K562 (cell line): ENCODE measurements at regions not wholly inside any gene's neighbourhood (a gene's known extent, or its start where the extent isn't known, plus 50 kb on each side); places are given as distances from the start of the nearest gene placed in this dataset.

Source experiments
- ATAC-seq: fragments of 200-7000 bp; cut with Tn5 transposase; 3 replicates; pipeline ENCODE4 v1.9.1; 2020; ENCODE audit warnings: moderate library complexity
- BruUV-seq: library from RNA; stranded (reverse); fragments of 400-500 nt; replicated peaks from 2 replicates; lab custom pipeline; 2021; lab: Mats Ljungman, UMichigan
- CTCF ChIA-PET: fragments of 300-600 bp; formaldehyde crosslinking; extraction: SDS; loops from one replicate; lab custom pipeline; 2021; ENCODE audit warnings: low intra/inter-chr PET ratio; lab: Yijun Ruan, JAX
- POLR2A ChIA-PET: fragments of 300-600, 350-650 bp; sonication (Branson Sonifier 250); formaldehyde crosslinking; extraction: SDS; loops from one replicate; lab custom pipeline; 2021; ENCODE audit warnings: antibody characterized with exemption, inconsistent platforms; lab: Yijun Ruan, JAX
- DNase-seq, 4 experiments: peaks; one replicate each; pipeline versions ENCODE4 v3.0.0 to v3.0.0-alpha.2; 2011 to 2018; ENCODE audit warnings: low spot score in 3 of 4, mixed read lengths in 3 of 4; ENCODE audit errors: extremely low read depth in 1 of 4
- FAIRE-seq: peaks from 2 replicates; lab custom pipeline; 2011; peaks lifted over from hg19 to GRCh38; lab: Jason Lieb, UNC
- H2AFZ ChIP-seq: 2 replicates; pipeline ENCODE4 v1.6.0; 2011; ENCODE audit warnings: low read depth, low read length, control low read depth, inconsistent platforms
- H3K27ac ChIP-seq: fragments of 200-600 bp; 3 replicates; pipeline ENCODE4 v1.8.0; 2011; ENCODE audit warnings: low read depth, mild to moderate bottlenecking, control low read depth, inconsistent platforms, low read length, moderate library complexity, mixed read lengths; ENCODE audit errors: extremely low read depth
- H3K27me3 ChIP-seq, 2 experiments: fragments of 300-600 bp in 1 of 2; 2 replicates in 1 of 2; 3 replicates in 1 of 2; pipeline versions ENCODE4 v1.6.0 to v1.8.0; 2011; ENCODE audit warnings: inconsistent platforms in 2 of 2, low read length in 2 of 2, mild to moderate bottlenecking in 1 of 2, mixed read lengths in 1 of 2, moderate library complexity in 1 of 2; ENCODE audit not compliant: control insufficient read depth in 2 of 2, insufficient read depth in 2 of 2
- H3K36me3 ChIP-seq: fragments of 300-600 bp; 3 replicates; pipeline ENCODE4 v1.8.0; 2011; ENCODE audit warnings: mild to moderate bottlenecking, low read length, inconsistent platforms; ENCODE audit not compliant: control insufficient read depth, insufficient read depth
- H3K4me1 ChIP-seq, 2 experiments: fragments of 200-600 bp in 1 of 2; replicated peaks in 1 of 2; 2 replicates in 1 of 2; 3 replicates in 1 of 2; pipeline versions ENCODE4 v1.5.1 to v1.8.0; 2011; ENCODE audit warnings: inconsistent platforms in 2 of 2, low read length in 2 of 2, mild to moderate bottlenecking in 1 of 2, mixed read lengths in 1 of 2, moderate library complexity in 1 of 2; ENCODE audit not compliant: control insufficient read depth in 2 of 2, insufficient read depth in 2 of 2
- H3K4me2 ChIP-seq: 2 replicates; pipeline ENCODE4 v1.6.1; 2011; ENCODE audit warnings: low read length, control low read depth, inconsistent platforms, mixed read lengths; ENCODE audit not compliant: insufficient read depth
- H3K4me3 ChIP-seq: fragments of 200-600 bp; sonication (generic), shearing (Covaris generic); 2 replicates; pipeline ENCODE4 v1.5.1; 2016; ENCODE audit warnings: control low read depth, inconsistent platforms
- H3K79me2 ChIP-seq: fragments of 200-600 bp; 3 replicates; pipeline ENCODE4 v1.8.0; 2011; ENCODE audit warnings: low read length, inconsistent platforms; ENCODE audit not compliant: control insufficient read depth, insufficient read depth
- H3K9ac ChIP-seq, 2 experiments: 2 replicates each; pipeline versions ENCODE4 v1.6.0 to v1.6.1; 2011; ENCODE audit warnings: low read depth in 2 of 2, low read length in 2 of 2, control low read depth in 1 of 2, inconsistent platforms in 1 of 2, mild to moderate bottlenecking in 1 of 2, mixed read lengths in 1 of 2; ENCODE audit not compliant: insufficient read depth in 1 of 2
- H3K9me1 ChIP-seq: one replicate; pipeline ENCODE4 v1.6.0; 2011; ENCODE audit warnings: inconsistent platforms, mild to moderate bottlenecking, low read length, moderate library complexity; ENCODE audit not compliant: control insufficient read depth, insufficient read depth
- H3K9me3 ChIP-seq: replicated peaks from 2 replicates; pipeline ENCODE4 v1.5.1; 2011; ENCODE audit warnings: low read depth, low read length, inconsistent platforms; ENCODE audit not compliant: control insufficient read depth, insufficient read depth
- H4K20me1 ChIP-seq: replicated peaks from 2 replicates; pipeline ENCODE4 v1.6.1; 2011; ENCODE audit warnings: low read length, inconsistent platforms, mixed read lengths; ENCODE audit not compliant: control insufficient read depth, insufficient read depth
- HMG20A ChIP-seq: fragments of 450-650 bp; formaldehyde crosslinking; conservative IDR thresholded peaks from 2 replicates; pipeline ENCODE4 v1.4.0; 2020; ENCODE audit warnings: mild to moderate bottlenecking, mixed read lengths
- IRF2 ChIP-seq: sonication (generic); formaldehyde crosslinking; IDR thresholded peaks from 2 replicates; pipeline ENCODE4 v1.8.1; 2022; ENCODE audit warnings: mild to moderate bottlenecking, missing genetic modification reagents
- KLF13 ChIP-seq: fragments of 450-650 bp; IDR thresholded peaks from 2 replicates; pipeline ENCODE4 v1.6.1; 2016; ENCODE audit warnings: missing genetic modification characterization, low read depth, mild to moderate bottlenecking, missing compliant biosample characterization, moderate library complexity, borderline replicate concordance
- NR4A1 ChIP-seq, 2 experiments: fragments of 250-450 bp in 1 of 2; fragments of 450-650 bp in 1 of 2; sonication (Bioruptor Pico) in 1 of 2; IDR thresholded peaks; 2 replicates each; pipeline versions ENCODE4 v1.4.0 to v1.6.1; 2016 to 2020; ENCODE audit warnings: mild to moderate bottlenecking in 2 of 2, missing compliant biosample characterization in 1 of 2, missing genetic modification characterization in 1 of 2, moderate library complexity in 1 of 2
- RAD21 ChIP-seq, 2 experiments: fragments of 250-450 bp in 1 of 2; fragments of 450-650 bp in 1 of 2; sonication (Bioruptor Pico) in 1 of 2; formaldehyde crosslinking in 1 of 2; IDR thresholded peaks in 1 of 2; conservative IDR thresholded peaks in 1 of 2; 2 replicates each; pipeline versions ENCODE4 v1.4.0 to v1.8.0; 2020 to 2022; ENCODE audit warnings: mild to moderate bottlenecking in 2 of 2, moderate library complexity in 1 of 2
- SIX5 ChIP-seq, 2 experiments: IDR thresholded peaks; 2 replicates each; pipeline ENCODE4 v1.6.1; 2011; ENCODE audit warnings: low read length in 2 of 2, borderline replicate concordance in 1 of 2, low read depth in 1 of 2, mild to moderate bottlenecking in 1 of 2, moderate library complexity in 1 of 2; ENCODE audit not compliant: insufficient read depth in 1 of 2
- ZKSCAN3 ChIP-seq: fragments of 250-450 bp; sonication (Bioruptor Pico); IDR thresholded peaks from 2 replicates; pipeline ENCODE4 v1.4.0; 2020
- ZNF134 ChIP-seq: fragments of 250-450 bp; sonication (Bioruptor Pico); conservative IDR thresholded peaks from 2 replicates; pipeline ENCODE4 v1.4.0; 2020
- WGBS: fragments of 100-300 bp; shearing (Covaris generic); methylation state at CpG from one replicate; pipeline ENCODE4 v1.1.6; 2016; ENCODE audit warnings: low coverage, mixed read lengths; ENCODE audit not compliant: insufficient coverage; ENCODE audit errors: missing lambda C conversion rate; 5-methylcytosine and 5-hydroxymethylcytosine counted together
- in situ Hi-C: fragments of 300-500 bp; cut with MboI; formaldehyde crosslinking; loops from 4 replicates; pipeline ENCODE4 v1.15.0; 2018; ENCODE audit warnings: inconsistent platforms, mixed read lengths
- intact Hi-C: fragments of 100-400 bp; cut with micrococcal nuclease; formaldehyde crosslinking; loops from 2 replicates; pipeline ENCODE4 v1.14.2; 2022
- TF ChIP-seq, protein P1 (sequence below): fragments of 250-450 bp; sonication (Bioruptor Pico); IDR thresholded peaks from 2 replicates; pipeline ENCODE4 v1.6.1; 2021; ENCODE audit warnings: mild to moderate bottlenecking
- TF ChIP-seq, protein P2 (sequence below): fragments of 450-650 bp; IDR thresholded peaks from 2 replicates; pipeline ENCODE4 v1.6.1; 2016; ENCODE audit warnings: borderline replicate concordance
- TF ChIP-seq, protein P3 (sequence below): fragments of 250-450 bp; sonication (Bioruptor Pico); IDR thresholded peaks from 2 replicates; pipeline ENCODE4 v1.4.0; 2020

DNA sequence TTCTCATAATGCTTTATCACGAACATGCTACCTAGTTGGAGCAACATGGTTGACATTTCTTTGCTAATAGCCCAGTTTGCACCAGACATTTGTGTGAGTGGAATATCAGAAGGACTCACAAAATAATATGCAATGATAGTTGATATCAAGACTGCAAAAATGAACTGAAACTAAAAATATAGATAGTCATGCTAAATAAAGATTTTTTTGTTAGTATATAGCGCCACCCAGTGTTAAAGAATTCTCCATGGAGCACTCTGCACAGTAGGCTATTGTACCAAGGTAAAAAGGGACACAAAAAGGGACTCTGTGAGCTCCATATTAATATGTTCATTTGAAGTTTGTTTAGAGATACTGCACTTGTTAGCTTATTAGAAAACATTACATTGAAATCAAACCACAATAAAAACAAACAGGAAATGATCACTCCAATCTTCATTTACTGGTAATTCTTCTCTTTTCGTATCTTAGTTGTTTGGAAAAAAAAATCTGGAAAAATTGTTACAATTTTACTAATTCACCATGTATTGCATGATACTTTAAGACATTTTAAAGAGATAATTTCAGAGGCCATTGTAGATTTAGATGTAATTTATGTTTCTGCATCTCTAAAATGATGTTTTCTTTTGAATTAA, 1509.6 kb downstream of the ADGRL3 start:
- FAIRE-seq (peak; percentile 23), ATAC-seq (no peak), DNase-seq (peak in 3 of 4 experiments; percentile 2 to 7 (median 6))
- Histone ChIP-seq H3K27me3 (no peaks in the 10 kb centered on the region), H3K4me1 (no peaks in the 10 kb centered on the region), H3K9me1 (no peaks in the 10 kb centered on the region), H3K9me3 (no peaks in the 10 kb centered on the region), H3K27ac (no peak overlapping the region), H3K4me3 (no peak overlapping the region), H4K20me1 (no peaks in the 10 kb centered on the region), H2AFZ (no peak overlapping the region), H3K79me2 (no peaks in the 10 kb centered on the region), H3K9ac (no peak overlapping the region), H3K36me3 (no peaks in the 10 kb centered on the region), H3K4me2 (no peak overlapping the region)
- peak in 1 of 2 experiments; percentile 37; a peak in 3 of 4 replicates for TF ChIP-seq RAD21 (CRISPR knock-in tag; conservative IDR thresholded peaks at IDR 0.05 in 1 of 2, IDR thresholded peaks at IDR 0.05 in 1 of 2)
- no peak for TF ChIP-seq ZKSCAN3
- ChIA-PET CTCF (no interaction called here), POLR2A (no interaction called here)
- intact Hi-C loops, result no loop called here
- in situ Hi-C loops, result no loop called here
- BruUV-seq, result no TSS peak
- 2% methylated on average over 3 of the region's 3 CpGs for WGBS

DNA sequence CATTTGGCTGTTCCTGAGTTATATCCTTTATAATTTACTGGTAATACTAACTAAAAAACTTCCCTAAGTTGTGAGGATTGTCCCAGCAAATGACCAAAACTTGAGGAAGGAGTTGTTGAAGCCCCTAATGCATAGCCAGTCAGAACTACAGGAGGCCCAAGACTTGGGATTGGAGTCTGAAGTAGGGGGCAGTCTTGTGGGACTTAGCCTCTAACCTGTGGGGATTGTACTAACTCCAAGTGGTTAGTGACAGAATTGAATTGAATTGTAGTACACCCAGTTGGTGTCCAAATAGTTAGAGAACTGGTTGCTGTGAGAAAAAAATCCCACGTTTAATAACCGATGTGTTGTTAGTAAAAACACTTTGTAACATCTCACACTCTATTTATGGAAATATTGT, 1506.3 kb downstream of the ADGRL3 start:
- in situ Hi-C loops, result no loop called here
- no peak for FAIRE-seq
- Histone ChIP-seq H3K4me2 (no peak overlapping the region), H3K9me3 (no peaks in the 10 kb centered on the region), H3K36me3 (no peaks in the 10 kb centered on the region), H3K9me1 (no peaks in the 10 kb centered on the region), H3K79me2 (no peaks in the 10 kb centered on the region), H3K9ac (no peak overlapping the region), H3K4me3 (no peak overlapping the region), H3K27ac (no peak overlapping the region), H4K20me1 (no peaks in the 10 kb centered on the region), H3K4me1 (no peaks in the 10 kb centered on the region), H2AFZ (no peak overlapping the region), H3K27me3 (no peaks in the 10 kb centered on the region)
- BruUV-seq, result no TSS peak
- ChIA-PET CTCF (no interaction called here), POLR2A (no interaction called here)
- intact Hi-C loops, result no loop called here
- 0% methylated on average over 2 of the region's 2 CpGs for whole genome bisulfite sequencing
- DNase-seq, result no peak
- no peak for ATAC-seq
- TF ChIP-seq SIX5 (IDR thresholded peaks at IDR 0.05; ENCODE audit: borderline replicate concordance in 1 of 2, insufficient read depth in 1 of 2, low read depth in 1 of 2, low read length in 2 of 2) (no peak), ZNF134 (CRISPR knock-in tag) (no peak), IRF2 (no peak), KLF13 (tag) (no peak), NR4A1 (CRISPR knock-in tag; IDR thresholded peaks at IDR 0.05) (no peak), NR4A1 (tag; IDR thresholded peaks at IDR 0.05) (no peak), HMG20A (CRISPR knock-in tag) (no peak)
- TF ChIP-seq, protein P1, sequence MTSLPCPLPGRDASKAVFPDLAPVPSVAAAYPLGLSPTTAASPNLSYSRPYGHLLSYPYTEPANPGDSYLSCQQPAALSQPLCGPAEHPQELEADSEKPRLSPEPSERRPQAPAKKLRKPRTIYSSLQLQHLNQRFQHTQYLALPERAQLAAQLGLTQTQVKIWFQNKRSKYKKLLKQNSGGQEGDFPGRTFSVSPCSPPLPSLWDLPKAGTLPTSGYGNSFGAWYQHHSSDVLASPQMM (CRISPR knock-in tag), result no peak
- TF ChIP-seq, protein P2, sequence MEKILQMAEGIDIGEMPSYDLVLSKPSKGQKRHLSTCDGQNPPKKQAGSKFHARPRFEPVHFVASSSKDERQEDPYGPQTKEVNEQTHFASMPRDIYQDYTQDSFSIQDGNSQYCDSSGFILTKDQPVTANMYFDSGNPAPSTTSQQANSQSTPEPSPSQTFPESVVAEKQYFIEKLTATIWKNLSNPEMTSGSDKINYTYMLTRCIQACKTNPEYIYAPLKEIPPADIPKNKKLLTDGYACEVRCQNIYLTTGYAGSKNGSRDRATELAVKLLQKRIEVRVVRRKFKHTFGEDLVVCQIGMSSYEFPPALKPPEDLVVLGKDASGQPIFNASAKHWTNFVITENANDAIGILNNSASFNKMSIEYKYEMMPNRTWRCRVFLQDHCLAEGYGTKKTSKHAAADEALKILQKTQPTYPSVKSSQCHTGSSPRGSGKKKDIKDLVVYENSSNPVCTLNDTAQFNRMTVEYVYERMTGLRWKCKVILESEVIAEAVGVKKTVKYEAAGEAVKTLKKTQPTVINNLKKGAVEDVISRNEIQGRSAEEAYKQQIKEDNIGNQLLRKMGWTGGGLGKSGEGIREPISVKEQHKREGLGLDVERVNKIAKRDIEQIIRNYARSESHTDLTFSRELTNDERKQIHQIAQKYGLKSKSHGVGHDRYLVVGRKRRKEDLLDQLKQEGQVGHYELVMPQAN, result no peak
- TF ChIP-seq, protein P3, sequence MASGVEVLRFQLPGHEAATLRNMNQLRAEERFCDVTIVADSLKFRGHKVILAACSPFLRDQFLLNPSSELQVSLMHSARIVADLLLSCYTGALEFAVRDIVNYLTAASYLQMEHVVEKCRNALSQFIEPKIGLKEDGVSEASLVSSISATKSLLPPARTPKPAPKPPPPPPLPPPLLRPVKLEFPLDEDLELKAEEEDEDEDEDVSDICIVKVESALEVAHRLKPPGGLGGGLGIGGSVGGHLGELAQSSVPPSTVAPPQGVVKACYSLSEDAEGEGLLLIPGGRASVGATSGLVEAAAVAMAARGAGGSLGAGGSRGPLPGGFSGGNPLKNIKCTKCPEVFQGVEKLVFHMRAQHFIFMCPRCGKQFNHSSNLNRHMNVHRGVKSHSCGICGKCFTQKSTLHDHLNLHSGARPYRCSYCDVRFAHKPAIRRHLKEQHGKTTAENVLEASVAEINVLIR (CRISPR knock-in tag), result no peak
